Peyer's patch (tissue), 4 donors: ENCODE measurements at regions not wholly inside any gene's neighbourhood (a gene's known extent, or its start where the extent isn't known, plus 50 kb on each side); places are given as distances from the start of the nearest gene placed in this dataset.

Experiments used
- CTCF ChIP-seq, 6 experiments: fragments of 450-650 bp in 4 of 6; fragments of 200-600 bp in 2 of 6; sonication (generic) in 1 of 6; IDR thresholded peaks; one replicate each; pipeline ENCODE4 v1.5.1; 2017 to 2019; ENCODE audit warnings: antibody characterized with exemption in 6 of 6, mild to moderate bottlenecking in 3 of 6, moderate library complexity in 1 of 6
- POLR2A ChIP-seq, 2 donors: fragments of 450-650 bp; IDR thresholded peaks; one replicate each; pipeline ENCODE4 v1.5.1; 2017; ENCODE audit warnings: antibody characterized with exemption in 2 of 2, mild to moderate bottlenecking in 2 of 2, moderate library complexity in 2 of 2

GRCh38 chr3:22982981-22983587 lies 220.0 kb upstream of the UBE2E2 start:
- TF ChIP-seq POLR2A (IDR thresholded peaks at IDR 0.05), result no peak
- no peak for TF ChIP-seq CTCF (IDR thresholded peaks at IDR 0.05)
